ENCODE measurements at regions not wholly inside any gene's neighbourhood (a gene's known extent, or its start where the extent isn't known, plus 50 kb on each side); places are given as distances from the start of the nearest gene placed in this dataset.

GRCh38 chr12:84361651-84362551 is 550.7 kb downstream of the SLC6A15 start:
- no peak for DNase-seq

DNA sequence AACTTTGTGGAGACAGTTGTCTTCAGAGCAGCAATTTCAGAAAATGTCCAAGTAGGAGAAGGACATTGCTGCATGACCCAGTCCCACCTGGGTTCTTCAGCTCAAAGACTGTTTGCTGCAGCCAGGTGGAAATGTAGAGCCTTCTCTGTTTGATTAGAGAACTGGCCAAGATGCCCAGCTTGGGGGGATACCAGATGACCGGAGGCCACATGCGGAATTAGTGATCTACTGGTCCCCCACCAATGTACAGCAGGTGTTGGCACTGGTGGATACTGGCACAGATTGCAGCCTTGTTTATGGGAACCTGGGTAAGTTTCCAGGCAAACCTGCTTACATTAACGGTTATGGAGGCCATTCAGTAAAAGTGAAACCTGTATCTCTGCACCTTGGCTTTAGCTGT is 555.3 kb downstream of the SLC6A15 start:
- no peak for DNase-seq

DNA sequence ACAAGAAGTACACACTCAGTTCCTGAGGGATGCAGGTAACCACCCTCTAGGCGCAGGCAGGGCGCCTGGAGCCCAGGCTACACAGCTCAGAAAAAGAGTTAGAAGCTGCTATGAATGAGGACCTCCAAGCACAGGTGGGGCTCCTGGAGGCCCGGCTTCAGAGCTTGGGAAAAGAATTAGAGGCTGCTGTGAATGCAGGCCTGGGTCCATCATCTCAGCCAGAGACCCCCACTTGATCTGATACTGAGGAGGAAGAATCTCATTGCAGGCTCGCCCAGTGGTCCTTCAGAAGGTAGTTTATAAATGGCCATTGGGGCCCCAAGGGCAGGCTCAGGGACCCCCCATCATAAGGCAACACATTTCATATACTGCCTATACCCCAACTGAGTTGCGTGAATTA is 556.4 kb downstream of the SLC6A15 start:
- DNase-seq: no peak

DNA sequence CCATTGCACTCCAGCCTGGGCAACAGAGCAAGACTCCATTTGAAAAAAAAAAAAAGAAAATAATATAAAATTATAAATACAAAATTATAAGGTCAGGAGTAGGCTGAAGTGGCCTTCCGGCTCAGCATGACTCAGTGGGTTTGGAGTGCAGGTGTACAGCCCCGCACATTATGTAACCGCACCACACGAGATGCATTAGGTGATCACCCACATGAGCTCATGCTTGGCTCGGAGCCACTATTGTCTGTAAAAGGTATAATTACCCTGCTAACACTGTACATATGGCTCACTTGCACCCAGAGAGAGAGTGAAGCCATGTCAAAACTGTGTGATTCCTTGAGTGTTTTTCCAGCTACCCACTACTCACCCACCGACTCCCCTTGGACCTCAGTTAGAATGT is 557.0 kb downstream of the SLC6A15 start:
- no peak for DNase-seq

- DNase-seq: no peak
These were observed 564.0 kb downstream of the SLC6A15 start for GRCh38 chr12:84348582-84348981.

- no peak for DNase-seq
These were observed 571.0 kb downstream of the SLC6A15 start for GRCh38 chr12:84341467-84342193.

DNA sequence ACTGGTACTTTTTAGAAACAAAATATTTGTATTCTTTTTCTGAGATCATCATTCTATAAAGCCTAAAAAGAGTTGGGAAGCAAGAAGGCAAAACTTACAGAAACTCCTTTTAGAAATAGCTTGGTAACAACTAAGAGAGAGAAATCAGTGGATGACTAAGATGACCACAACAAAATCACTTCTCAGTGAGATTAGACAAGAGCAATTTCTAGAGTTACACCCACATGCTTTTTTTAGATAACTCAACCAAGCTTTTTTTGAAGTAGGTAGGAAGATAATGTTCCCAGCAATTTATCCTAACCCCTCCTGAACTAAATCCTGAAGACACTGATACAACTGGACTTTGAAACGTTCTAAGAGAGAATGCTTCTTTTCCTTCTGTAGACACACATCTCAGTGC is 576.4 kb downstream of the SLC6A15 start:
- no peak for DNase-seq

GRCh38 chr12:84329938-84330337 is 582.7 kb downstream of the SLC6A15 start:
- no peak for DNase-seq

DNA sequence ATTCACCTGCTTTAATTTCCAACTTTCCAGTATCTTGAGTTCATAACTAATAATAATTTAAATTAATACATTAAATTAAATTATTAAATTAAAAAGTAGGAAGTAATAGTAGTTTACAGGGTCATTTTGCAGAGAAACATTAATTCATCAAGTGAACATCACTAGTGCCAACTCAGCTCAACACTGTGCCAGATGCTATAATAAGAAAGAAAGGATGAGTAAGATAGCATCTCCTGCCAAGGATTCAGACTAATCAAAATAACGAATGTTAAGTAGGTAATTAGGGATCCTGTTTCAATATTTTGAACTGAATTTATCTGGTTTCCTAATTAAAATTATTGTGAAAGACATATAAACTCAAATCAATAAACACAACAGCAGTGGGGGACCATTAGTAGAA is 596.7 kb downstream of the SLC6A15 start:
- DNase-seq: no peak

GRCh38 chr12:84313323-84313675 is 599.3 kb downstream of the SLC6A15 start:
- DNase-seq: no peak

DNA sequence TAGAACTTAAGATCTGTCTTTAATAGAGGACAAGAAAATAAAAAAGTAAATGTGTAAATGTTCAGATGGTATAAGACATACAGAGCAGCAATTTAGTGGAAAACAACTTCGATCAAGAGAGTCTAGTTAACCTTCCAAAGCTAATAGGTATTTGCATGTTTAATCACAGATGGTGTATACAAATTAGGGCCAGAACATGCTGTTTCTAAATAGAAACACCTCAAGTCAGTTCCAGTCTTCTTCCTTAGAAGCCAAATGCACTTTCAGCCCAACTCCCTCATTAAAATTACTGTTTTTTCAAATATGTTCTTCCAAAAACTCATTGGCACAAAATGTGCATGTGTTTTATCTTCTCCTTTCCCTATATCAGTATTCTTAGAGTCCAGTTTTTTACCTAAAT is 604.4 kb downstream of the SLC6A15 start:
- no peak for DNase-seq

- DNase-seq: no peak
These were observed 607.5 kb downstream of the SLC6A15 start for GRCh38 chr12:84305144-84305543.

- DNase-seq: no peak
These were observed 618.4 kb downstream of the SLC6A15 start for GRCh38 chr12:84294246-84294645.

DNA sequence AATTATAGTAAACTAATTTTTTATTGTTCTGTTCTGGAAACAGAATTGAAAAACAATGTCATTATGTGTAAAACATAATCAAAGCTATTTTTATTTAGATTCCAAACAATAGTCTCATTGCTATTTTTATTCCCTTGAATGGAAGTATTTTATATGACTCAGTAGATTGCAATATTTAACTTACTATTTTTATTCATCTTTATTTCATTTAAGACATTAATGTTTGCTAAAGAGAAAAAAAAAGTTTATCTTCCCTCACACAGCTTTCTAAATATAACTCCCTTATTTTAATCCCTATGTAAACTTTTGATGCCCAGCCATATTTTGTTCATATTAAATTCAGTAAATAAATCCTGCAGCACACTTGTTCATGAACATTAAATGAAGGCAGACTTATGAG is 622.4 kb downstream of the SLC6A15 start:
- DNase-seq: no peak

DNA sequence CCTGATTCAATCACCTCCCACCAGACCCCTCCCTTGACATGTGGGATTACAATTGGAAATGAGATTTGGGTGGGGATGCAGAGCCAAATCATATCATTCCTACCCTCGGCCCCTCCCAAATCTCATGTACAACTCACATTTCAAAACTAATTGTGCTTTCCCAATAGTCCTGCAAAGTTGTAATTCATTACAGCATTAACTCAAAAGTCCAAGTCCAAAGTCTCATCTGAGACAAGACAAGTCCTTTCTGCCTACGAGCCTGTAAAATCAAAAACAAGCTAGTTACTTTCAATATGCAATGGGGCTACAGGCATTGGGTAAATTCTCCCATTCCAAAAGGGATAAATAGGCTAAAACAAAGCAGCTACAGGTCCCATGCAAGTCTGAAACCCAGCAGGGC is 634.6 kb downstream of the SLC6A15 start:
- no peak for DNase-seq

GRCh38 chr12:84276215-84276614 is 636.4 kb downstream of the SLC6A15 start:
- no peak for DNase-seq

- DNase-seq: no peak
These were observed 640.3 kb downstream of the SLC6A15 start for GRCh38 chr12:84272324-84272723.

GRCh38 chr12:84270470-84271140 is 642.0 kb downstream of the SLC6A15 start:
- DNase-seq: no peak

- DNase-seq: no peak
These were observed 664.7 kb downstream of the SLC6A15 start for GRCh38 chr12:84247931-84248330.

GRCh38 chr12:84243686-84244085 is 668.9 kb downstream of the SLC6A15 start:
- no peak for DNase-seq

DNA sequence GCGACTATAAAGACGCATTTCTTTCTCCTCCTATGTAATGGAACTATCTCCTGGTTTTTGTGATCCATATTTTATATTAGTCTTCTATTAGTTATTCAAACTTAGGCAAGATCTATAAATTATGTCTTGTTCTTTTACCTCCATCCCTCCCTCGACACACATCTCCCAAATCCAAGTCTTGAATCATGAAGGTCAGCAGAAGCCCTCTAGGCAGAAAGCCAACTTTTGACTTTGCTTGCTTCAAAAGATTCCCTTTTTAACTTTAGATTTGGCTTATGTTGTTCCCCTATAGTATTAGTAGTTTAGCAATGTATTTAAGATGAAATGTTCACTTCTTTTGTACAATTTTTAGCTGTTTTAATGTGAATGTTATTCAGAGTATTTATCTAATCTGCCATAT is 689.8 kb downstream of the SLC6A15 start:
- DNase-seq: no peak

GRCh38 chr12:84218406-84218805 is 694.2 kb downstream of the SLC6A15 start:
- no peak for DNase-seq

- DNase-seq: no peak
These were observed 710.6 kb downstream of the SLC6A15 start for GRCh38 chr12:84201976-84202375.

Data from NCI-H2107 (cell line).